ENCODE measurements at regions not wholly inside any gene's neighbourhood (a gene's known extent, or its start where the extent isn't known, plus 50 kb on each side); places are given as distances from the start of the nearest gene placed in this dataset.

DNA sequence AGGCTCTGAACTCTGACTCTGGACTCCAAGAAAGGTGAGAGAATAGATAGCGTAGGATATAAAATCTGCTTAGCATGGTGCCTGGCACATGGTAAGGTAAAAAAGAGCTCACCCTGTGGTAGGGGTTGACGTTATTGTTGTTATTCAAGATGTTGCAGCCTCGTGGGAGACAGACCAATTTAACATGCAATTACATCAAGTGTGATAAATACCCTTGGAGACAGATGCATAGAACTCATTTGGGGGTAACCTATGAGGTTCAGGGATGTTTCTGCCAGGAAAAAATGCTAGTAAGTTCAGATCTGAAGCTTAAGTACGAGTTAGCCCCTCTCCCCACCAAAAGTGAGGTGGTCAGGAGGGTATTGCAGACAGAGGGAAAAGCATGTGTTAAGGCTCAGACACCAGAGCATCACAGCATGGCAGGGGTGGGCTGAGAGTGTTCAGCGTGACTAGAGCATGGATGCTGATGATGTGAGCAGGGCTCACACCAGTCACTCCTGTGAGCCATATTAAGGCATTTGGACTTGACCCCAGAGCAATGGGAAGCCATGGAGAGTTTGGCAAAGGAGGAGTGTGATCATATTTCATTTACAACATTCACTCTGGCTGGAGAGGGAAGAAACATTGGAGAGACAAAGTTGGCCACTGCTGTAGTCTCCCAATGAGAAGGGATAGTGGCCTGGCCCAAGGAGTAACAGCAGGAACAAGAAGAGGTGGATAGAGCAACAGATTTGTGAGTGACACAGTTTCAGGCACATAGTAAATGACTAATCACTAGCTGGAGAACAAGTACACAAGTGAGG is 181.0 kb downstream of the UACA start:
- no peak for DNase-seq
- H3K4me1 ChIP-seq: no peaks in the 10 kb centered on the region
- H3K27me3 ChIP-seq: no peaks in the 10 kb centered on the region
- H3K36me3 ChIP-seq: no peaks in the 10 kb centered on the region
- no peaks in the 10 kb centered on the region for H3K9me3 ChIP-seq
- H3K4me3 ChIP-seq: no peak overlapping the region
- intact Hi-C loops (cut with DNase I; ENCODE audit: low total_unique reads): no loop called here
- TF ChIP-seq, protein P1, sequence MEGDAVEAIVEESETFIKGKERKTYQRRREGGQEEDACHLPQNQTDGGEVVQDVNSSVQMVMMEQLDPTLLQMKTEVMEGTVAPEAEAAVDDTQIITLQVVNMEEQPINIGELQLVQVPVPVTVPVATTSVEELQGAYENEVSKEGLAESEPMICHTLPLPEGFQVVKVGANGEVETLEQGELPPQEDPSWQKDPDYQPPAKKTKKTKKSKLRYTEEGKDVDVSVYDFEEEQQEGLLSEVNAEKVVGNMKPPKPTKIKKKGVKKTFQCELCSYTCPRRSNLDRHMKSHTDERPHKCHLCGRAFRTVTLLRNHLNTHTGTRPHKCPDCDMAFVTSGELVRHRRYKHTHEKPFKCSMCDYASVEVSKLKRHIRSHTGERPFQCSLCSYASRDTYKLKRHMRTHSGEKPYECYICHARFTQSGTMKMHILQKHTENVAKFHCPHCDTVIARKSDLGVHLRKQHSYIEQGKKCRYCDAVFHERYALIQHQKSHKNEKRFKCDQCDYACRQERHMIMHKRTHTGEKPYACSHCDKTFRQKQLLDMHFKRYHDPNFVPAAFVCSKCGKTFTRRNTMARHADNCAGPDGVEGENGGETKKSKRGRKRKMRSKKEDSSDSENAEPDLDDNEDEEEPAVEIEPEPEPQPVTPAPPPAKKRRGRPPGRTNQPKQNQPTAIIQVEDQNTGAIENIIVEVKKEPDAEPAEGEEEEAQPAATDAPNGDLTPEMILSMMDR (IDR thresholded peaks at IDR 0.05): no peak
- no peak for TF ChIP-seq POLR2A (IDR thresholded peaks at IDR 0.05)
- H3K27ac ChIP-seq: no peak overlapping the region

GRCh38 chr15:70580958-70581357 is 182.4 kb downstream of the UACA start:
- no peaks in the 10 kb centered on the region for H3K4me1 ChIP-seq
- H3K9me3 ChIP-seq: no peaks in the 10 kb centered on the region
- intact Hi-C loops (cut with DNase I; ENCODE audit: low total_unique reads): no loop called here
- no peak for TF ChIP-seq POLR2A (IDR thresholded peaks at IDR 0.05)
- TF ChIP-seq, protein P1 (IDR thresholded peaks at IDR 0.05): no peak
- no peak for DNase-seq
- H3K4me3 ChIP-seq: no peak overlapping the region
- no peaks in the 10 kb centered on the region for H3K36me3 ChIP-seq
- no peak overlapping the region for H3K27ac ChIP-seq
- no peaks in the 10 kb centered on the region for H3K27me3 ChIP-seq

DNA sequence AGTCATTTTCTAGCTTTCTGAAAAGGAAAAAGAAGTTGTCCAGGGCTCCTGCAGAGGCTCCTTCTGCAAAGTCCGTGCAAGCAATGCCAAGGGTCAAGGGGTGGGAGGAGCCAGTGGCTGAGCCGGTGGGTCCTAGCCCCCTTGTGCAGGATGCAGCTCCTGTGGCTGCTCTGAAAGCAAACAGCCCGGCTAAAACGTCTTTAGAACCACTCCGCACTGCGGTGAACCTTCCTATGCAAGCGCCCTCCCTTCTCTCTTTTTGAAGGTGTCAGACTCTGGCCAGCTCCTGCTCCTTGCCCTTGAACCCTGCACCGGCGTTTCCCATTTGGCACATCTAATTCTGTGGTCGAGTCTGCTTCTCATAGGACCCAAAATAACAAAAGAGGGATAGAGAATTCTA is 183.1 kb downstream of the UACA start:
- intact Hi-C loops (cut with DNase I; ENCODE audit: low total_unique reads): no loop called here
- no peaks in the 10 kb centered on the region for H3K36me3 ChIP-seq
- DNase-seq: no peak
- no peak overlapping the region for H3K4me3 ChIP-seq
- no peak for TF ChIP-seq POLR2A (IDR thresholded peaks at IDR 0.05)
- TF ChIP-seq, protein P1 (IDR thresholded peaks at IDR 0.05): no peak
- no peaks in the 10 kb centered on the region for H3K9me3 ChIP-seq
- no peak overlapping the region for H3K27ac ChIP-seq
- H3K27me3 ChIP-seq: no peaks in the 10 kb centered on the region
- no peaks in the 10 kb centered on the region for H3K4me1 ChIP-seq

GRCh38 chr15:70579766-70580165 is 183.6 kb downstream of the UACA start:
- DNase-seq: no peak
- intact Hi-C loops (cut with DNase I; ENCODE audit: low total_unique reads): no loop called here
- Histone ChIP-seq H3K27me3 (no peaks in the 10 kb centered on the region), H3K9me3 (no peaks in the 10 kb centered on the region), H3K4me3 (no peak overlapping the region), H3K27ac (no peak overlapping the region), H3K4me1 (no peaks in the 10 kb centered on the region), H3K36me3 (no peaks in the 10 kb centered on the region)
- TF ChIP-seq, protein P1 (IDR thresholded peaks at IDR 0.05): no peak
- TF ChIP-seq POLR2A (IDR thresholded peaks at IDR 0.05): no peak

DNA sequence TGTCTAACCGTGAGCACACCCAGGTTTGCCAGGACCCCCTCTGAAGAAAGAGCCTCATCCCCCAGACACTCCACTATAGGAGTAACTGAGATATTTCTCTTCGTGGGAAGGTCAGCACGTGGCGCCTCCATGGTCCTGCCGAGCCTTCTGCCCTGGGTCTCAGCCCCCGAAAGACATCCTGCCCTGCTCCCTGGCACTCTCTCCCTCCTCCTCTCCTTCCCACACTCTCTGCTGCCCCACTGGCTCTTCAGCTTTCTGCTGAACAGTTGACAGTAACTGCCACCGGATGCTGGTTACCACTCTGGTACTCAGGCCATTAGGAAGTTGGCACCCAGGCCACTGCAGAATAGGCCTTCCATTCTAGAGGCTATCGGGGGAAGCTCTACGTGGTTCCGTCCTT is 185.2 kb downstream of the UACA start:
- H3K27ac ChIP-seq: no peak overlapping the region
- no peaks in the 10 kb centered on the region for H3K36me3 ChIP-seq
- H3K27me3 ChIP-seq: no peaks in the 10 kb centered on the region
- no peak for DNase-seq
- no peaks in the 10 kb centered on the region for H3K9me3 ChIP-seq
- intact Hi-C loops (cut with DNase I; ENCODE audit: low total_unique reads): no loop called here
- H3K4me3 ChIP-seq: no peak overlapping the region
- no peaks in the 10 kb centered on the region for H3K4me1 ChIP-seq
- TF ChIP-seq, protein P1 (IDR thresholded peaks at IDR 0.05): no peak
- no peak for TF ChIP-seq POLR2A (IDR thresholded peaks at IDR 0.05)
